ENCODE measurements at regions not wholly inside any gene's neighbourhood (a gene's known extent, or its start where the extent isn't known, plus 50 kb on each side); places are given as distances from the start of the nearest gene placed in this dataset.

DNA sequence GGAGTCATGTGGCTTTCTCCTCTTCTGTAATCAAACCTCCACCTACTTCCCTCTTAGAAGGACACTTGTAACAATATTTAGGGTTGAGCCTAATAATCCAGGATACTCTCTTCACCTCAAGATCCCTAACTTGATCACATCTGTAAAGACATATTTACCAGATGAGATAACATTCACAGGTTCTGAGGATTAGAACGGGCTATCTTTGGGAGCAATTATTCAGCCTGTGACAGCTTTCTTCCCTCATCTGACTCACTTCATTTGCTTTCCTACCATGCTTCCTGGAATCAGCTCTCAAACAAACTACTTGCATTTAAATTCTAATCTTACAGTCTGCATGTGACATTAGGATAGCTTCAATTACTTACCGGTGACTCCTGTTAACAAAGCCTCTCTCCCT, 133.5 kb upstream of the NDST3 start:
- no peak overlapping the region for H2BK20ac ChIP-seq (ENCODE audit: low read depth, low read length, poor library complexity, severe bottlenecking)
- TF ChIP-seq CTCF (conservative IDR thresholded peaks at IDR 0.05): no peak
- H4K8ac ChIP-seq (replicated peaks; ENCODE audit: insufficient read length, low read depth, low read length): no peak overlapping the region
- no peaks in the 10 kb centered on the region for H3K79me1 ChIP-seq (ENCODE audit: insufficient read depth, low read depth, low read length, poor library complexity, severe bottlenecking)
- no peak overlapping the region for H2BK5ac ChIP-seq (ENCODE audit: insufficient read length, low read length)
- H3K79me2 ChIP-seq (ENCODE audit: insufficient read depth, low read length): no peaks in the 10 kb centered on the region
- WGBS (ENCODE audit: extremely low coverage, insufficient read length, low lambda C conversion rate): no CpG with 5 or more reads among the region's 2 CpGs
- no peak overlapping the region for H3K9ac ChIP-seq (ENCODE audit: extremely low read depth, insufficient read length, low read length)
- H3K9me3 ChIP-seq (ENCODE audit: control insufficient read depth, low read depth, low read length): no peaks in the 10 kb centered on the region
- no peak overlapping the region for H2BK15ac ChIP-seq (ENCODE audit: low read depth, low read length)
- no peak overlapping the region for H3K27ac ChIP-seq (ENCODE audit: insufficient read length, low read depth, low read length)
- H3K36me3 Mint-ChIP-seq (ENCODE audit: insufficient read depth in 1 of 3, low read depth in 3 of 3): no peaks in the 10 kb centered on the region
- H3K14ac ChIP-seq (ENCODE audit: insufficient read depth, low read length): no peak overlapping the region
- H3K4me3 Mint-ChIP-seq: no peak overlapping the region
- H3K23ac ChIP-seq (ENCODE audit: insufficient read length, low read depth, low read length): no peak overlapping the region
- no peaks in the 10 kb centered on the region for H4K20me1 ChIP-seq (ENCODE audit: control insufficient read depth, insufficient read depth, insufficient read length)
- no peak overlapping the region for H3K56ac ChIP-seq (ENCODE audit: insufficient read length, low read depth, low read length)
- no peak overlapping the region for H3K18ac ChIP-seq (ENCODE audit: insufficient read length, low read depth, low read length)
- no peak overlapping the region for H4K5ac ChIP-seq (ENCODE audit: insufficient read length, low read depth, low read length)
- H3T11ph ChIP-seq (ENCODE audit: low read length): no peak overlapping the region
- H3K23me2 ChIP-seq (ENCODE audit: insufficient read length, low read depth, low read length, poor library complexity, severe bottlenecking): no peaks in the 10 kb centered on the region
- no peak overlapping the region for H2AK5ac ChIP-seq (ENCODE audit: insufficient read length, low read length)
- H3K4me2 ChIP-seq (ENCODE audit: insufficient read depth, insufficient read length, low read length): no peak overlapping the region
- H2BK120ac ChIP-seq (ENCODE audit: low read depth, low read length, poor library complexity, severe bottlenecking): no peak overlapping the region
- H4K91ac ChIP-seq (ENCODE audit: insufficient read length, low read depth, low read length): no peak overlapping the region
- H3K4me1 ChIP-seq (ENCODE audit: insufficient read depth, low read length): peaks cover 2% of the 10 kb centered on the region; the same call in 1 of the 2 replicates
- no peak overlapping the region for H2AFZ ChIP-seq (ENCODE audit: low read length)
- H3K27ac Mint-ChIP-seq: no peak overlapping the region
- H3K4me1 Mint-ChIP-seq: no peaks in the 10 kb centered on the region; a peak in 1 of 4 replicates
- H3K27me3 Mint-ChIP-seq (ENCODE audit: low read depth): no peaks in the 10 kb centered on the region
- H3K27me3 ChIP-seq (ENCODE audit: insufficient read depth, low read length): no peaks in the 10 kb centered on the region
- no peak overlapping the region for H2BK12ac ChIP-seq (ENCODE audit: insufficient read length, low read depth, low read length)
- DNase-seq: no peak
- no peaks in the 10 kb centered on the region for H3K9me3 Mint-ChIP-seq
- H3K4ac ChIP-seq (ENCODE audit: low read depth, low read length): no peak overlapping the region

Data from H9 (cell line).